Transverse colon (tissue), 4 donors: ENCODE measurements at regions not wholly inside any gene's neighbourhood (a gene's known extent, or its start where the extent isn't known, plus 50 kb on each side); places are given as distances from the start of the nearest gene placed in this dataset.

ENCODE experiments used
- DNase-seq: peaks from one replicate; pipeline ENCODE4 v3.0.0-alpha.2; 2019
- H3K27ac ChIP-seq, 4 donors: fragments of 200-600 bp; sonication (generic); 2 replicates each; pipeline ENCODE4 v1.5.1; 2016 to 2018; ENCODE audit warnings: inconsistent platforms in 4 of 4
- H3K27me3 ChIP-seq: fragments of 200-600 bp; sonication (generic); 2 replicates; pipeline ENCODE4 v1.5.1; 2017; ENCODE audit warnings: inconsistent platforms
- H3K36me3 ChIP-seq, 4 donors: fragments of 200-600 bp; sonication (generic); 2 replicates each; pipeline ENCODE4 v1.5.1; 2017 to 2019; ENCODE audit warnings: inconsistent platforms in 4 of 4
- H3K4me1 ChIP-seq, 4 donors: fragments of 200-600 bp; sonication (generic); 2 replicates each; pipeline ENCODE4 v1.5.1; 2017 to 2020; ENCODE audit warnings: inconsistent platforms in 4 of 4
- H3K4me3 ChIP-seq, 4 donors: fragments of 200-600 bp; sonication (generic); 1 replicate in 1 of 4; 2 replicates in 3 of 4; pipeline versions ENCODE4 v1.5.1 to v1.6.1; 2017 to 2019; ENCODE audit warnings: inconsistent platforms in 4 of 4
- H3K9me3 ChIP-seq, 2 donors: fragments of 200-600 bp; sonication (generic); 2 replicates each; pipeline ENCODE4 v1.5.1; 2017 to 2019; ENCODE audit warnings: inconsistent platforms in 2 of 2
- CTCF ChIP-seq, 5 experiments: fragments of 200-600 bp in 3 of 5; fragments of 450-650 bp in 2 of 5; sonication (generic) in 3 of 5; IDR thresholded peaks; 1 replicate in 2 of 5; 2 replicates in 3 of 5; pipeline ENCODE4 v1.5.1; 2016 to 2017; ENCODE audit warnings: antibody characterized with exemption in 5 of 5, inconsistent platforms in 3 of 5, mild to moderate bottlenecking in 2 of 5, moderate library complexity in 1 of 5
- EP300 ChIP-seq: sonication (generic); formaldehyde crosslinking; IDR thresholded peaks from one replicate; pipeline ENCODE4 v1.6.1; 2017; ENCODE audit warnings: antibody characterized with exemption, low read depth
- POLR2A ChIP-seq: fragments of 450-650 bp; IDR thresholded peaks from one replicate; pipeline ENCODE4 v1.6.1; 2016; ENCODE audit warnings: antibody characterized with exemption, mild to moderate bottlenecking, moderate library complexity
- POLR2AphosphoS5 ChIP-seq, 3 donors: sonication (generic); formaldehyde crosslinking; IDR thresholded peaks; one replicate each; pipeline ENCODE4 v1.6.1; 2016; ENCODE audit warnings: antibody characterized with exemption in 3 of 3
- WGBS, 2 donors: methylation state at CpG; one replicate each; pipeline ENCODE4 v1.1.5; 2018; ENCODE audit warnings: low coverage in 1 of 2; 5-methylcytosine and 5-hydroxymethylcytosine counted together
- in situ Hi-C, 4 donors: fragments of 200-750 bp; cut with MboI; loops; one replicate each; pipeline versions ENCODE4 v1.15.0 to v1.15.1; 2017; ENCODE audit warnings: low sequenced_read_pairs in 3 of 4, low pct_ligation_motif_present in 1 of 4, low pct_unique_long_range_greater_than_20kb in 1 of 4
- intact Hi-C: fragments of 100-400 bp; cut with DNase I; formaldehyde crosslinking; loops from one replicate; pipeline ENCODE4 v1.15.1; 2023; ENCODE audit warnings: low total_unique reads

- 29 to 72% methylated on average over 2 of the region's 2 CpGs for WGBS, 2 donors
- TF ChIP-seq POLR2AphosphoS5 (IDR thresholded peaks at IDR 0.05) (no peak), EP300 (no peak), CTCF (IDR thresholded peaks at IDR 0.05) (no peak), POLR2A (no peak)
- no peaks in the 10 kb centered on the region for H3K27me3 ChIP-seq
- no peaks in the 10 kb centered on the region for H3K36me3 ChIP-seq
- H3K4me3 ChIP-seq: no peak overlapping the region
- H3K27ac ChIP-seq: no peak overlapping the region
- H3K4me1 ChIP-seq: peaks cover 0 to 8% (median 0%) of the 10 kb centered on the region in 4 donors
- intact Hi-C loops (no loop called here), in situ Hi-C loops (no loop called here)
- no peak for DNase-seq
- no peaks in the 10 kb centered on the region for H3K9me3 ChIP-seq
Measured at GRCh38 chr11:23749762-23750430, 747.0 kb upstream of the LUZP2 start.

- intact Hi-C loops: no loop called here
- TF ChIP-seq EP300: no peak
- no peak for TF ChIP-seq POLR2AphosphoS5 (IDR thresholded peaks at IDR 0.05)
- no peak for TF ChIP-seq POLR2A
- TF ChIP-seq CTCF (IDR thresholded peaks at IDR 0.05): no peak
- 80 to 81% methylated on average over 2 of the region's 2 CpGs for WGBS, 2 donors
- H3K27me3 ChIP-seq: no peaks in the 10 kb centered on the region
- peaks cover 0 to 8% (median 0%) of the 10 kb centered on the region in 4 donors for H3K4me1 ChIP-seq
- no peaks in the 10 kb centered on the region for H3K36me3 ChIP-seq
- H3K27ac ChIP-seq: no peak overlapping the region
- DNase-seq: no peak
- no peaks in the 10 kb centered on the region for H3K9me3 ChIP-seq
- in situ Hi-C loops: no loop called here
- no peak overlapping the region for H3K4me3 ChIP-seq
Measured at GRCh38 chr11:23751280-23751679, 745.6 kb upstream of the LUZP2 start.

GRCh38 chr11:23755076-23755475, 741.8 kb upstream of the LUZP2 start:
- Histone ChIP-seq H3K27ac (no peak overlapping the region), H3K4me3 (no peak overlapping the region), H3K27me3 (no peaks in the 10 kb centered on the region), H3K4me1 (peaks cover 0 to 1% (median 0%) of the 10 kb centered on the region in 4 donors), H3K36me3 (no peaks in the 10 kb centered on the region), H3K9me3 (no peaks in the 10 kb centered on the region)
- intact Hi-C loops: loop anchor here (5.0 kb wide), 1 partner anchor 278 kb away; no protein-coding TSS in a partner anchor
- DNase-seq: no peak
- TF ChIP-seq EP300: no peak
- no peak for TF ChIP-seq POLR2A
- no peak for TF ChIP-seq CTCF (IDR thresholded peaks at IDR 0.05)
- no peak for TF ChIP-seq POLR2AphosphoS5 (IDR thresholded peaks at IDR 0.05)
- in situ Hi-C loops: no loop called here
- WGBS, 2 donors: 84 to 91% methylated on average over 2 of the region's 2 CpGs

- Histone ChIP-seq H3K27me3 (no peaks in the 10 kb centered on the region), H3K27ac (no peak overlapping the region), H3K9me3 (no peaks in the 10 kb centered on the region), H3K4me1 (no peaks in the 10 kb centered on the region), H3K4me3 (no peak overlapping the region), H3K36me3 (no peaks in the 10 kb centered on the region)
- intact Hi-C loops (loop anchor here (5.0 kb wide), 1 partner anchor 278 kb away; no protein-coding TSS in a partner anchor), in situ Hi-C loops (no loop called here)
- no peak for DNase-seq
- 66 to 71% methylated on average over 2 of the region's 2 CpGs for WGBS, 2 donors
- TF ChIP-seq EP300 (no peak), POLR2AphosphoS5 (IDR thresholded peaks at IDR 0.05) (no peak), POLR2A (no peak), CTCF (IDR thresholded peaks at IDR 0.05) (no peak)
Measured at GRCh38 chr11:23755769-23756168, 741.1 kb upstream of the LUZP2 start.
